SK-N-SH (cell line): ENCODE measurements at regions not wholly inside any gene's neighbourhood (a gene's known extent, or its start where the extent isn't known, plus 50 kb on each side); places are given as distances from the start of the nearest gene placed in this dataset.

Experiments used
- CTCF ChIA-PET: fragments of 300-600, 350-600 bp; formaldehyde crosslinking; extraction: SDS; loops from one replicate; lab custom pipeline; 2021; lab: Yijun Ruan, JAX
- POLR2A ChIA-PET: fragments of 350-600 bp; sonication (Branson Sonifier 250); formaldehyde crosslinking; extraction: SDS; loops from one replicate; lab custom pipeline; 2020; ENCODE audit warnings: antibody characterized with exemption, inconsistent platforms; lab: Yijun Ruan, JAX
- DNase-seq: peaks from one replicate; pipeline ENCODE4 v3.0.0; 2012
- H2AFZ ChIP-seq: fragments of 200-600 bp; sonication (generic); 2 replicates; pipeline ENCODE4 v1.8.1; 2016; ENCODE audit warnings: antibody characterized with exemption, mild to moderate bottlenecking, low read depth
- H3F3A ChIP-seq: fragments of 200-600 bp; sonication (generic); replicated peaks from 2 replicates; pipeline ENCODE3; 2016; ENCODE audit warnings: antibody characterized with exemption, mild to moderate bottlenecking; ENCODE audit not compliant: insufficient read depth
- H3K27ac ChIP-seq, 2 experiments: fragments of 200-500 bp in 1 of 2; fragments of 200-600 bp in 1 of 2; sonication (Bioruptor generic) in 1 of 2; sonication (generic), shearing (Covaris generic) in 1 of 2; 2 replicates each; pipeline versions ENCODE4 v1.5.1 to v1.6.1; 2014 to 2016; ENCODE audit warnings: low read depth in 2 of 2, inconsistent platforms in 1 of 2, low read length in 1 of 2, mild to moderate bottlenecking in 1 of 2, mixed read lengths in 1 of 2
- H3K27me3 ChIP-seq: fragments of 200-600 bp; sonication (generic), shearing (Covaris generic); 2 replicates; pipeline ENCODE4 v1.6.1; 2016; ENCODE audit warnings: mixed run types; ENCODE audit not compliant: insufficient read depth
- H3K36me3 ChIP-seq, 2 experiments: fragments of 200-500 bp in 1 of 2; fragments of 200-600 bp in 1 of 2; sonication (Bioruptor generic) in 1 of 2; sonication (generic) in 1 of 2; replicated peaks in 1 of 2; 2 replicates each; pipeline versions ENCODE3 to v1.5.1; 2014 to 2016; ENCODE audit warnings: low read length in 1 of 2, mild to moderate bottlenecking in 1 of 2; ENCODE audit not compliant: insufficient read depth in 2 of 2, control insufficient read depth in 1 of 2
- H3K4me1 ChIP-seq, 2 experiments: fragments of 200-500 bp in 1 of 2; fragments of 200-600 bp in 1 of 2; sonication (Bioruptor generic) in 1 of 2; sonication (generic), shearing (Covaris generic) in 1 of 2; 2 replicates each; pipeline versions ENCODE4 v1.5.1 to v1.6.1; 2014 to 2016; ENCODE audit warnings: low read depth in 1 of 2, low read length in 1 of 2, mixed run types in 1 of 2; ENCODE audit not compliant: insufficient read depth in 2 of 2, control insufficient read depth in 1 of 2
- H3K4me2 ChIP-seq: fragments of 200-600 bp; sonication (generic), shearing (Covaris generic); 2 replicates; pipeline ENCODE4 v1.6.1; 2017; ENCODE audit warnings: mixed run types
- H3K4me3 ChIP-seq, 2 experiments: fragments of 200-500 bp in 1 of 2; fragments of 200-600 bp in 1 of 2; sonication (Bioruptor generic) in 1 of 2; sonication (generic), shearing (Covaris generic) in 1 of 2; 2 replicates each; pipeline versions ENCODE4 v1.5.1 to v1.8.1; 2014 to 2016; ENCODE audit warnings: low read depth in 2 of 2, inconsistent platforms in 1 of 2, low read length in 1 of 2, mild to moderate bottlenecking in 1 of 2, mixed read lengths in 1 of 2, moderate library complexity in 1 of 2
- H3K79me2 ChIP-seq: fragments of 200-600 bp; sonication (generic); 2 replicates; pipeline ENCODE4 v1.8.1; 2017; ENCODE audit warnings: mild to moderate bottlenecking; ENCODE audit not compliant: insufficient read depth
- H3K9ac ChIP-seq: fragments of 200-600 bp; sonication (generic); 2 replicates; pipeline ENCODE4 v1.6.1; 2017; ENCODE audit warnings: mixed run types
- H3K9me2 ChIP-seq: fragments of 200-600 bp; sonication (generic); 2 replicates; pipeline ENCODE4 v1.6.1; 2017; ENCODE audit warnings: mixed run types
- H3K9me3 ChIP-seq: fragments of 200-600 bp; sonication (generic); 2 replicates; pipeline ENCODE4 v1.6.1; 2017; ENCODE audit warnings: mixed run types, mild to moderate bottlenecking, moderate library complexity
- H4K20me1 ChIP-seq: fragments of 200-600 bp; sonication (generic); 2 replicates; pipeline ENCODE4 v1.6.1; 2017; ENCODE audit warnings: mild to moderate bottlenecking, mixed run types; ENCODE audit not compliant: insufficient read depth
- CHD2 ChIP-seq: fragments of 150-350 bp; IDR thresholded peaks from 2 replicates; pipeline ENCODE4 v1.6.1; 2018; ENCODE audit warnings: low read length; ENCODE audit not compliant: partially characterized antibody
- CTCF ChIP-seq: fragments of 200-600 bp; sonication (generic); IDR thresholded peaks from 2 replicates; pipeline ENCODE4 v1.6.1; 2017; ENCODE audit warnings: antibody characterized with exemption, mild to moderate bottlenecking, moderate library complexity
- EP300 ChIP-seq, 2 experiments: IDR thresholded peaks; 2 replicates each; pipeline versions ENCODE4 v1.4.0 to v1.6.1; 2012; ENCODE audit warnings: borderline replicate concordance in 1 of 2, low read depth in 1 of 2, low read length in 1 of 2
- EZH2phosphoT487 ChIP-seq: fragments of 200-600 bp; sonication (generic); IDR thresholded peaks from 2 replicates; pipeline ENCODE4 v1.6.1; 2017; ENCODE audit warnings: low read depth, mixed run types, mild to moderate bottlenecking, antibody characterized with exemption, moderate library complexity, borderline replicate concordance
- FOSL2 ChIP-seq: IDR thresholded peaks from 2 replicates; pipeline ENCODE4 v1.4.0; 2012; ENCODE audit warnings: low read depth, mild to moderate bottlenecking, moderate library complexity, borderline replicate concordance
- FOXM1 ChIP-seq: IDR thresholded peaks from 2 replicates; pipeline ENCODE4 v1.4.0; 2012; ENCODE audit warnings: low read depth, mild to moderate bottlenecking
- GABPA ChIP-seq: IDR thresholded peaks from 2 replicates; pipeline ENCODE4 v1.4.0; 2012; ENCODE audit warnings: low read depth, mild to moderate bottlenecking
- GATA2 ChIP-seq: sonication (generic); formaldehyde crosslinking; IDR thresholded peaks from 2 replicates; pipeline ENCODE4 v1.5.0; 2020; ENCODE audit warnings: mild to moderate bottlenecking, missing genetic modification reagents
- JUND ChIP-seq: IDR thresholded peaks from 2 replicates; pipeline ENCODE4 v1.4.0; 2012
- MEF2A ChIP-seq: IDR thresholded peaks from 2 replicates; pipeline ENCODE4 v1.4.0; 2012; ENCODE audit warnings: low read depth, borderline replicate concordance
- NRF1 ChIP-seq: IDR thresholded peaks from 2 replicates; pipeline ENCODE4 v1.6.1; 2012; ENCODE audit warnings: low read depth, mild to moderate bottlenecking, low read length
- POLR2AphosphoS5 ChIP-seq: IDR thresholded peaks from 2 replicates; pipeline ENCODE4 v1.6.1; 2012; ENCODE audit warnings: low read depth, low read length
- RAD21 ChIP-seq: IDR thresholded peaks from 2 replicates; pipeline ENCODE4 v1.6.1; 2012; ENCODE audit warnings: mild to moderate bottlenecking, low read length
- RXRA ChIP-seq: IDR thresholded peaks from 2 replicates; pipeline ENCODE4 v1.4.0; 2012; ENCODE audit warnings: low read depth, mild to moderate bottlenecking, borderline replicate concordance
- SMC3 ChIP-seq: IDR thresholded peaks from 2 replicates; pipeline ENCODE4 v1.6.1; 2012; ENCODE audit warnings: low read depth, low read length, improper control_type of control experiment
- TCF12 ChIP-seq: IDR thresholded peaks from 2 replicates; pipeline ENCODE4 v1.4.0; 2012
- TEAD4 ChIP-seq: IDR thresholded peaks from 2 replicates; pipeline ENCODE4 v1.4.0; 2012; ENCODE audit warnings: mild to moderate bottlenecking, borderline replicate concordance; ENCODE audit not compliant: insufficient read depth
- ZBTB33 ChIP-seq: IDR thresholded peaks from 2 replicates; pipeline ENCODE4 v1.4.0; 2012; ENCODE audit warnings: low read depth, borderline replicate concordance
- WGBS: methylation state at CpG from one replicate; pipeline ENCODE4 v1.1.6; 2017; ENCODE audit warnings: low lambda C conversion rate; 5-methylcytosine and 5-hydroxymethylcytosine counted together
- TF ChIP-seq, protein P1 (sequence below): IDR thresholded peaks from 2 replicates; pipeline ENCODE4 v1.4.0; 2012; ENCODE audit warnings: low read depth, borderline replicate concordance
- TF ChIP-seq, protein P2 (sequence below): fragments of 150-350 bp; IDR thresholded peaks from 2 replicates; pipeline ENCODE4 v1.6.1; 2017; ENCODE audit warnings: antibody characterized with exemption, low read length, low read depth, borderline replicate concordance

GRCh38 chr10:36367362-36367761 is 725.3 kb upstream of the FZD8 start:
- 76% methylated on average over 3 of the region's 3 CpGs for WGBS
- ChIA-PET POLR2A (no interaction called here), CTCF (interaction anchor here (1.2 kb wide), 1 partner anchor 731 kb away, joined by 4 read pairs; no protein-coding TSS in a partner anchor)

More at GRCh38 chr10:36367362-36367761, 725.3 kb upstream of the FZD8 start:
- no peaks in the 10 kb centered on the region for H3K79me2 ChIP-seq
- no peak for DNase-seq
- no peak overlapping the region for H3K27ac ChIP-seq
- H3K4me3 ChIP-seq = no peak overlapping the region
- H3F3A ChIP-seq = no peaks in the 10 kb centered on the region
- H3K4me2 ChIP-seq = no peak overlapping the region
- no peaks in the 10 kb centered on the region for H3K9me2 ChIP-seq
- no peaks in the 10 kb centered on the region for H3K27me3 ChIP-seq
- no peak overlapping the region for H3K9ac ChIP-seq
- H3K4me1 ChIP-seq = no peaks in the 10 kb centered on the region
- H3K36me3 ChIP-seq = no peaks in the 10 kb centered on the region
- TF ChIP-seq FOXM1 = no peak
- TF ChIP-seq JUND = no peak
- TF ChIP-seq RAD21 = no peak
- no peak for TF ChIP-seq POLR2AphosphoS5
- TF ChIP-seq SMC3 = no peak
- no peak for TF ChIP-seq FOSL2
- no peak for TF ChIP-seq TEAD4
- no peak for TF ChIP-seq RXRA
- TF ChIP-seq GABPA = no peak
- no peak for TF ChIP-seq EZH2phosphoT487
- TF ChIP-seq NRF1 = no peak
- TF ChIP-seq TCF12 = no peak
- no peak for TF ChIP-seq CHD2
- TF ChIP-seq GATA2 = no peak
- no peak for TF ChIP-seq EP300 (IDR thresholded peaks at IDR 0.05; ENCODE audit: borderline replicate concordance in 1 of 2, low read depth in 1 of 2, low read length in 1 of 2)
- no peak for TF ChIP-seq ZBTB33
- TF ChIP-seq CTCF = no peak
- TF ChIP-seq MEF2A = no peak
- TF ChIP-seq, protein P1, sequence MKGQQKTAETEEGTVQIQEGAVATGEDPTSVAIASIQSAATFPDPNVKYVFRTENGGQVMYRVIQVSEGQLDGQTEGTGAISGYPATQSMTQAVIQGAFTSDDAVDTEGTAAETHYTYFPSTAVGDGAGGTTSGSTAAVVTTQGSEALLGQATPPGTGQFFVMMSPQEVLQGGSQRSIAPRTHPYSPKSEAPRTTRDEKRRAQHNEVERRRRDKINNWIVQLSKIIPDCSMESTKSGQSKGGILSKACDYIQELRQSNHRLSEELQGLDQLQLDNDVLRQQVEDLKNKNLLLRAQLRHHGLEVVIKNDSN = no peak
- TF ChIP-seq, protein P2, sequence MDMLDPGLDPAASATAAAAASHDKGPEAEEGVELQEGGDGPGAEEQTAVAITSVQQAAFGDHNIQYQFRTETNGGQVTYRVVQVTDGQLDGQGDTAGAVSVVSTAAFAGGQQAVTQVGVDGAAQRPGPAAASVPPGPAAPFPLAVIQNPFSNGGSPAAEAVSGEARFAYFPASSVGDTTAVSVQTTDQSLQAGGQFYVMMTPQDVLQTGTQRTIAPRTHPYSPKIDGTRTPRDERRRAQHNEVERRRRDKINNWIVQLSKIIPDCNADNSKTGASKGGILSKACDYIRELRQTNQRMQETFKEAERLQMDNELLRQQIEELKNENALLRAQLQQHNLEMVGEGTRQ = no peak
- H2AFZ ChIP-seq = no peak overlapping the region
- H3K9me3 ChIP-seq = no peaks in the 10 kb centered on the region
- no peaks in the 10 kb centered on the region for H4K20me1 ChIP-seq
